A549 (cell line): ENCODE measurements at regions not wholly inside any gene's neighbourhood (a gene's known extent, or its start where the extent isn't known, plus 50 kb on each side); places are given as distances from the start of the nearest gene placed in this dataset.

Experiments
- CEBPB ChIP-seq, 2 experiments: fragments of >200 bp in 1 of 2; sonication (Bioruptor Twin) in 1 of 2; formaldehyde crosslinking in 1 of 2; IDR thresholded peaks; 2 replicates each; pipeline ENCODE4 v1.6.1; 2012 to 2016
- EP300 ChIP-seq, 2 experiments: fragments of >200 bp; sonication (Bioruptor Twin); formaldehyde crosslinking; IDR thresholded peaks; 2 replicates in 1 of 2; 3 replicates in 1 of 2; pipeline ENCODE4 v1.6.1; 2016 to 2017
- JUN ChIP-seq, 2 experiments: fragments of >200 bp; sonication (Bioruptor Twin); formaldehyde crosslinking; IDR thresholded peaks; 2 replicates in 1 of 2; 3 replicates in 1 of 2; pipeline ENCODE4 v1.6.1; 2016 to 2017
- MYC ChIP-seq: IDR thresholded peaks from 2 replicates; pipeline ENCODE4 v1.6.1; 2012; ENCODE audit warnings: mild to moderate bottlenecking, inconsistent platforms, low read length, improper control_type of control experiment, borderline replicate concordance
- NPAS2 ChIP-seq: fragments of 250-450 bp; sonication (Bioruptor Pico); IDR thresholded peaks from 2 replicates; pipeline ENCODE4 v1.8.0; 2022; ENCODE audit warnings: mild to moderate bottlenecking, moderate library complexity, borderline replicate concordance
- POLR2A ChIP-seq: IDR thresholded peaks from 2 replicates; pipeline ENCODE4 v1.6.1; 2012; ENCODE audit warnings: mild to moderate bottlenecking, low read length
- POLR2AphosphoS2 ChIP-seq: conservative IDR thresholded peaks from 2 replicates; pipeline ENCODE4 v1.6.1; 2012; ENCODE audit warnings: low read length, improper control_type of control experiment, inconsistent platforms
- REST ChIP-seq: fragments of 200-600 bp; sonication (generic); IDR thresholded peaks from 2 replicates; pipeline ENCODE4 v1.6.1; 2016; ENCODE audit warnings: antibody characterized with exemption, mild to moderate bottlenecking, moderate library complexity
- TF ChIP-seq, protein P1 (sequence below): IDR thresholded peaks from 2 replicates; pipeline ENCODE4 v1.6.1; 2012
- TF ChIP-seq, protein P2 (sequence below): fragments of >200 bp; sonication (Bioruptor Twin); formaldehyde crosslinking; IDR thresholded peaks from 3 replicates; pipeline ENCODE4 v1.5.1; 2016

GRCh38 chrY:8329929-8330328, 1007.3 kb upstream of the TSPY4 start:
- TF ChIP-seq REST (no peak), MYC (no peak), EP300 (IDR thresholded peaks at IDR 0.05) (no peak), POLR2AphosphoS2 (no peak), POLR2A (no peak), JUN (IDR thresholded peaks at IDR 0.05) (no peak), NPAS2 (CRISPR knock-in tag) (no peak), CEBPB (IDR thresholded peaks at IDR 0.05) (no peak)
- TF ChIP-seq, protein P1, sequence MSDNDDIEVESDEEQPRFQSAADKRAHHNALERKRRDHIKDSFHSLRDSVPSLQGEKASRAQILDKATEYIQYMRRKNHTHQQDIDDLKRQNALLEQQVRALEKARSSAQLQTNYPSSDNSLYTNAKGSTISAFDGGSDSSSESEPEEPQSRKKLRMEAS = no peak
- TF ChIP-seq, protein P2, sequence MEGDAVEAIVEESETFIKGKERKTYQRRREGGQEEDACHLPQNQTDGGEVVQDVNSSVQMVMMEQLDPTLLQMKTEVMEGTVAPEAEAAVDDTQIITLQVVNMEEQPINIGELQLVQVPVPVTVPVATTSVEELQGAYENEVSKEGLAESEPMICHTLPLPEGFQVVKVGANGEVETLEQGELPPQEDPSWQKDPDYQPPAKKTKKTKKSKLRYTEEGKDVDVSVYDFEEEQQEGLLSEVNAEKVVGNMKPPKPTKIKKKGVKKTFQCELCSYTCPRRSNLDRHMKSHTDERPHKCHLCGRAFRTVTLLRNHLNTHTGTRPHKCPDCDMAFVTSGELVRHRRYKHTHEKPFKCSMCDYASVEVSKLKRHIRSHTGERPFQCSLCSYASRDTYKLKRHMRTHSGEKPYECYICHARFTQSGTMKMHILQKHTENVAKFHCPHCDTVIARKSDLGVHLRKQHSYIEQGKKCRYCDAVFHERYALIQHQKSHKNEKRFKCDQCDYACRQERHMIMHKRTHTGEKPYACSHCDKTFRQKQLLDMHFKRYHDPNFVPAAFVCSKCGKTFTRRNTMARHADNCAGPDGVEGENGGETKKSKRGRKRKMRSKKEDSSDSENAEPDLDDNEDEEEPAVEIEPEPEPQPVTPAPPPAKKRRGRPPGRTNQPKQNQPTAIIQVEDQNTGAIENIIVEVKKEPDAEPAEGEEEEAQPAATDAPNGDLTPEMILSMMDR = no peak
